ENCODE measurements at regions not wholly inside any gene's neighbourhood (a gene's known extent, or its start where the extent isn't known, plus 50 kb on each side); places are given as distances from the start of the nearest gene placed in this dataset.

- no peaks in the 10 kb centered on the region for H3K36me3 Mint-ChIP-seq (ENCODE audit: low read depth)
- H3K4me1 Mint-ChIP-seq (ENCODE audit: low read depth), result no peaks in the 10 kb centered on the region
Measured at GRCh38 chr9:16309082-16309468, 561.4 kb downstream of the BNC2 start.

GRCh38 chr9:16309469-16310271 is 560.8 kb downstream of the BNC2 start:
- Mint-ChIP-seq H3K4me1 (ENCODE audit: low read depth) (no peaks in the 10 kb centered on the region), H3K36me3 (ENCODE audit: low read depth) (no peaks in the 10 kb centered on the region), H3K27me3 (ENCODE audit: low read depth) (no peaks in the 10 kb centered on the region), H3K4me3 (no peak overlapping the region), H3K9me3 (no peaks in the 10 kb centered on the region), H3K27ac (no peak overlapping the region)
- DNase-seq (ENCODE audit: low spot score), result no peak

More at GRCh38 chr9:16309082-16309468, 561.4 kb downstream of the BNC2 start:
- no peaks in the 10 kb centered on the region for H3K9me3 Mint-ChIP-seq
- H3K27me3 Mint-ChIP-seq (ENCODE audit: low read depth), result no peaks in the 10 kb centered on the region
- no peak overlapping the region for H3K4me3 Mint-ChIP-seq
- no peak for DNase-seq (ENCODE audit: low spot score)
- no peak overlapping the region for H3K27ac Mint-ChIP-seq

- Mint-ChIP-seq H3K4me3 (no peak overlapping the region), H3K36me3 (ENCODE audit: low read depth) (no peaks in the 10 kb centered on the region), H3K9me3 (no peaks in the 10 kb centered on the region), H3K27ac (no peak overlapping the region), H3K27me3 (ENCODE audit: low read depth) (no peaks in the 10 kb centered on the region), H3K4me1 (ENCODE audit: low read depth) (no peaks in the 10 kb centered on the region)
- DNase-seq (ENCODE audit: low spot score), result no peak
Measured at GRCh38 chr9:16310278-16311110, 560.0 kb downstream of the BNC2 start.

GRCh38 chr9:16312116-16312515 is 558.4 kb downstream of the BNC2 start:
- no peaks in the 10 kb centered on the region for H3K27me3 Mint-ChIP-seq (ENCODE audit: low read depth)
- DNase-seq (ENCODE audit: low spot score), result no peak
- no peaks in the 10 kb centered on the region for H3K9me3 Mint-ChIP-seq
- H3K27ac Mint-ChIP-seq, result no peak overlapping the region
- H3K36me3 Mint-ChIP-seq (ENCODE audit: low read depth), result no peaks in the 10 kb centered on the region
- no peak overlapping the region for H3K4me3 Mint-ChIP-seq
- no peaks in the 10 kb centered on the region for H3K4me1 Mint-ChIP-seq (ENCODE audit: low read depth)

GRCh38 chr9:16312962-16313546 is 557.4 kb downstream of the BNC2 start:
- no peak overlapping the region for H3K27ac Mint-ChIP-seq
- H3K4me1 Mint-ChIP-seq (ENCODE audit: low read depth), result no peaks in the 10 kb centered on the region
- no peak overlapping the region for H3K4me3 Mint-ChIP-seq
- H3K9me3 Mint-ChIP-seq, result no peaks in the 10 kb centered on the region
- H3K36me3 Mint-ChIP-seq (ENCODE audit: low read depth), result no peaks in the 10 kb centered on the region
- no peak for DNase-seq (ENCODE audit: low spot score)
- H3K27me3 Mint-ChIP-seq (ENCODE audit: low read depth), result no peaks in the 10 kb centered on the region

- Mint-ChIP-seq H3K4me1 (ENCODE audit: low read depth) (no peaks in the 10 kb centered on the region), H3K36me3 (ENCODE audit: low read depth) (no peaks in the 10 kb centered on the region)
Measured at GRCh38 chr9:16314476-16314875, 556.0 kb downstream of the BNC2 start.

GRCh38 chr9:16315720-16316119 is 554.8 kb downstream of the BNC2 start:
- Mint-ChIP-seq H3K27me3 (ENCODE audit: low read depth) (no peaks in the 10 kb centered on the region), H3K4me3 (no peak overlapping the region), H3K36me3 (ENCODE audit: low read depth) (no peaks in the 10 kb centered on the region), H3K4me1 (ENCODE audit: low read depth) (no peaks in the 10 kb centered on the region), H3K9me3 (no peaks in the 10 kb centered on the region), H3K27ac (no peak overlapping the region)
- no peak for DNase-seq (ENCODE audit: low spot score)

More at GRCh38 chr9:16314476-16314875, 556.0 kb downstream of the BNC2 start:
- no peak overlapping the region for H3K27ac Mint-ChIP-seq
- H3K4me3 Mint-ChIP-seq, result no peak overlapping the region
- no peak for DNase-seq (ENCODE audit: low spot score)
- no peaks in the 10 kb centered on the region for H3K9me3 Mint-ChIP-seq
- no peaks in the 10 kb centered on the region for H3K27me3 Mint-ChIP-seq (ENCODE audit: low read depth)

GRCh38 chr9:16316456-16316855 is 554.0 kb downstream of the BNC2 start:
- Mint-ChIP-seq H3K27me3 (ENCODE audit: low read depth) (no peaks in the 10 kb centered on the region), H3K4me3 (no peak overlapping the region), H3K36me3 (ENCODE audit: low read depth) (no peaks in the 10 kb centered on the region), H3K4me1 (ENCODE audit: low read depth) (no peaks in the 10 kb centered on the region), H3K27ac (no peak overlapping the region), H3K9me3 (no peaks in the 10 kb centered on the region)
- DNase-seq (ENCODE audit: low spot score), result no peak

GRCh38 chr9:16316911-16317817 is 553.3 kb downstream of the BNC2 start:
- Mint-ChIP-seq H3K36me3 (ENCODE audit: low read depth) (no peaks in the 10 kb centered on the region), H3K27me3 (ENCODE audit: low read depth) (no peaks in the 10 kb centered on the region), H3K9me3 (no peaks in the 10 kb centered on the region), H3K27ac (no peak overlapping the region), H3K4me1 (ENCODE audit: low read depth) (no peaks in the 10 kb centered on the region), H3K4me3 (no peak overlapping the region)
- DNase-seq (ENCODE audit: low spot score), result no peak

GRCh38 chr9:16318516-16319060 is 551.9 kb downstream of the BNC2 start:
- Mint-ChIP-seq H3K36me3 (ENCODE audit: low read depth) (no peaks in the 10 kb centered on the region), H3K4me1 (ENCODE audit: low read depth) (no peaks in the 10 kb centered on the region), H3K27me3 (ENCODE audit: low read depth) (no peaks in the 10 kb centered on the region), H3K4me3 (no peak overlapping the region), H3K27ac (no peak overlapping the region), H3K9me3 (no peaks in the 10 kb centered on the region)
- no peak for DNase-seq (ENCODE audit: low spot score)

GRCh38 chr9:16319646-16320045 is 550.8 kb downstream of the BNC2 start:
- Mint-ChIP-seq H3K27ac (no peak overlapping the region), H3K4me3 (no peak overlapping the region), H3K4me1 (ENCODE audit: low read depth) (no peaks in the 10 kb centered on the region), H3K9me3 (no peaks in the 10 kb centered on the region), H3K27me3 (ENCODE audit: low read depth) (no peaks in the 10 kb centered on the region), H3K36me3 (ENCODE audit: low read depth) (no peaks in the 10 kb centered on the region)
- DNase-seq (ENCODE audit: low spot score), result no peak

- no peak for DNase-seq (ENCODE audit: low spot score)
- Mint-ChIP-seq H3K27me3 (ENCODE audit: low read depth) (no peaks in the 10 kb centered on the region), H3K9me3 (no peaks in the 10 kb centered on the region), H3K36me3 (ENCODE audit: low read depth) (no peaks in the 10 kb centered on the region), H3K27ac (no peak overlapping the region), H3K4me1 (ENCODE audit: low read depth) (no peaks in the 10 kb centered on the region), H3K4me3 (no peak overlapping the region)
Measured at GRCh38 chr9:16320338-16320902, 550.0 kb downstream of the BNC2 start.

Measured in T-helper 2 cell treated with Interferon-gamma antibody and Interleukin-4, amounts not matched to agents 5 μg/mL and 100 μg/mL, for 36 hours (primary cell).